Stimulated activated CD8-positive, alpha-beta memory T cell treated with anti-CD3 and anti-CD28 coated beads, Interleukin-7, amount 100 ng/mL, for 4 hours (primary cell): ENCODE measurements at regions not wholly inside any gene's neighbourhood (a gene's known extent, or its start where the extent isn't known, plus 50 kb on each side); places are given as distances from the start of the nearest gene placed in this dataset.

ENCODE experiments used
- DNase-seq, 2 donors: peaks; one replicate each; pipeline ENCODE4 v3.0.0-alpha.2; 2020; ENCODE audit warnings: low read depth in 2 of 2

- DNase-seq = no peak
These were observed 83.3 kb upstream of the ANO1 start for GRCh38 chr11:69994810-69995209.

GRCh38 chr11:69995697-69996096 is 82.4 kb upstream of the ANO1 start:
- DNase-seq = no peak

- DNase-seq = no peak
These were observed 81.7 kb upstream of the ANO1 start for GRCh38 chr11:69996451-69996850.

- no peak for DNase-seq
These were observed 80.8 kb upstream of the ANO1 start for GRCh38 chr11:69997352-69997751.

DNA sequence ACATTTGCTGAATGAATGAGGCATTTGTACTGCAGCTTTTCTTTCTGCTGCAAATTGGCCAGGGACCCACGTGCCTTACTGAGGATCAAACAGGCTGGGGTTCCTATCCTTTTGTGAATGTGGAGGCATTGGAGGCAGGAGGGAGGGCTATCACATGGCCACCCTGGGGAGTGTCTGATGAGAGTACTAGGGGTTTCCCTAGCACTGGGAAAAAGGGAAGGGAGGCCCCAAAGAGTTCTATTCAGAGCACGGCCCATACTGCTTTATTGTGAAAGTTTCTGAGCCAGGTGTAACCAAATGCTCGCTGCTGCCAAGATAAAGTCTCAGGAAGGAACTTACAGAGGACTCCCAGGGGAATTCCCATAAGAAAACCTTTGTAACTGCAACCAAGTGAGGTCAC is 78.4 kb upstream of the ANO1 start:
- no peak for DNase-seq

GRCh38 chr11:70000228-70000627 is 77.9 kb upstream of the ANO1 start:
- DNase-seq = no peak

GRCh38 chr11:70001246-70001645 is 76.9 kb upstream of the ANO1 start:
- no peak for DNase-seq

DNA sequence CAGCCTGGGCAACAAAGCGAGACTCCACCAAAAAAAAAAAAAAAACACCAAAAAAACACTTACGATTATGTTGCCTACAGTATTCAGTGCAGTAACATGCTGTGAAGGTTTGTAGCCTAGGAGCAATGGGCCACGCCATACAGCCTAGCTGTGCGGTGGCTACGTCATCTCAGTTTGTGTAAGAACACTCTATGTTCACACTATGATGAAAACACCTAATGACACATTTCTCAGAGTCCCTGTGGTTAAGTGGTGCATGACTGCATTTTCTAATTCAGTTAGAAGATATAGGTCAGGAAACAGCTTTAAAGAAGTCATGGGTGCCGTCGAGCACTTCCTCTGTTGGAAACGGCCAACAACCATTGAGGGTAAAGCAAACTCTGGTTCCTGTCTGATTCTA is 75.7 kb upstream of the ANO1 start:
- no peak for DNase-seq

- DNase-seq = no peak
These were observed 72.9 kb upstream of the ANO1 start for GRCh38 chr11:70005107-70005818.

- DNase-seq = no peak
These were observed 70.3 kb upstream of the ANO1 start for GRCh38 chr11:70007796-70008195.

DNA sequence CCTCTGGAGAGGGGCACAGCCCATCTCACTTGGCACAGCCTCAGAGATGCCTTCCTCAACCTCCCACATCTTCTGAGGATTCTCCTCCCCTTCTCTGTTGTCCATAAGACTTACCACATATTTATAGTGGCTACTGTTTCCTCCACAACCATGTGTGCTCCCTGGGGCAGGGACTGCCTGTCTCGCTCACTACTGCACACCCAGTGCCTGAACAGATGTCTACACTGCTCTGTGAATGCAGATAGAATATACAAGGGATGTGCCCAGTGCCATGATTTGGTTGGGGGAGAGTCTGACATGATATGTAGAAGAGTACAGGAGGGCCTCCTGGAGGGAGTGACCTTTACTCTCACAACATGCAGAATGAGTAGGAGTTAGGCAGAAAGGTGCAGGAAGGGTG is 67.3 kb upstream of the ANO1 start:
- DNase-seq = no peak

DNA sequence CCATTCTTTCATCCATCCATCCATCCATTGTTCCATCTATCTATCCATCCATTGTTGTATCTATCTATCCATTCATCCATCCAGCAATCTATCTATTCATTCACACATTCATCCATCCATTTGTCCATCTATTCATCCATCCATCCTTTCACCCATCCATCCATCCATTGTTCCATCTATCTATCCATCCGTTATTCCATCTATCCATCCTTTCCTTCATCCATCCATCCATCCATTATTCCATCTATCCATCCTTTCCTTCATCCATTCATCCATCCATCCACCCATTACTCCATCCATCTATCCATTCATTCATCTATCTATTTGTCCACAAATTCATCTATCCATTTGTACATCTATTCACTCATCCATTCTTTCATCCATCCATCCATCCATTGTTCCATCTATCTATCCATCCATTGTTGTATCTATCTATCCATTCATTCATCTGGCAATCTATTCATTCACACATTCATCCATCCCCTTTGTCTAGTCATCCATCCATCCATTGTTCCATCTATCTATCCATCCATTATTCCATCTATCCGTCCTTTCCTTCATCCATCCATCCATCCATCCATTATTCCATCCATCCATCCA is 65.9 kb upstream of the ANO1 start:
- DNase-seq = no peak

DNA sequence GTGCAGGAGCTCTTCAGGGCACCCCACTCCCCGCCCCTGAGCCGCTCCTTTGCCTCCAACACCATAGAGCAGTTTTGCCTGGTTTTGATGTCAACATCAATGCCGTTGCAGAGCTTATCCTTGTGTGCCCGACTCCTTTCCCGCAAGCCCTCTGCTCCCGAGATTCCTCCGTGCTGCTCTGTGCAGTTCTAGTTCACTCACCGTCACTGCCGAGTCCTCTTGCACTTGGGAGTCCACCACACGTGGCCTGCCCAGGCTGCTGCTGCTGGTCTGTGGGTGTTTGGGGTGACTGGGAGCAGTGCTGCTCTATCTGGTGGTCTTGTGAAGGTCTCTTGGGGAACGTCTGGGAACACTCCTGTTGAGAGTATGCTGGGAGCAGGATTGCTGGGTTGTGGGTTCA is 63.8 kb upstream of the ANO1 start:
- no peak for DNase-seq

DNA sequence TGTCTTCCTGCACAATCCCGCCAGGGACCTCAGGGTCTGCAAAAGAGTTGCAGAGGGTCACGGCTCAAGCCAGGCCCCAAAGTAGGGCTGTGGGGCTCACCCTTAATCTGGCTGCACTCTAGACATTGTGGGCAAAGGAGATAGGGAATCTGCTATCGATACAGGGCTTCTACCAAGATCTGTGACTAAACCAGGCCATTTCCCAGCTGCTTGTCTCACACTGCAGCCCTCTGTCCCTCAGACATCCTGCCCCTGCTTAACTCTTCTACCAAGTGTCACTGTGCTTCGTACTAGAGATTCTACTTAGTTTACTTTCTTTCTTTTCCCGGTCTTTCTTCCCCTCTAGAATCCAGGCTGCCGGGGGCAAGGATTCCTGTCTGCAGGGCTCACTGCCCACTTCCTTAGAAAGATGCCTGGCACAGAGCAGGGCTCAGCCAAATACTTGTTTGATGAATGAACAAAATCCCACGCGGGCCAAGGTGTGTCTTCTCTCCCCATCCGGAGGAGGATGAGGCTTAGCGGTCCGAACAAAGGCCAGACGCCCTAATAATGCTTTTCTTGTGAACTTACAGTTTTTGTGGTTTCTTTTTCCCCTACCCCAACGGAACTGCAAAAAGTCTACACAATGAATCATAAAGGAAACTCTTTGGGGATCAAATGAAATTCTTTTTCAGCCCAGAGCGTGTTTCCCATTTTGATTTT is 61.3 kb upstream of the ANO1 start:
- no peak for DNase-seq

- no peak for DNase-seq
These were observed 59.3 kb upstream of the ANO1 start for GRCh38 chr11:70018816-70019215.

DNA sequence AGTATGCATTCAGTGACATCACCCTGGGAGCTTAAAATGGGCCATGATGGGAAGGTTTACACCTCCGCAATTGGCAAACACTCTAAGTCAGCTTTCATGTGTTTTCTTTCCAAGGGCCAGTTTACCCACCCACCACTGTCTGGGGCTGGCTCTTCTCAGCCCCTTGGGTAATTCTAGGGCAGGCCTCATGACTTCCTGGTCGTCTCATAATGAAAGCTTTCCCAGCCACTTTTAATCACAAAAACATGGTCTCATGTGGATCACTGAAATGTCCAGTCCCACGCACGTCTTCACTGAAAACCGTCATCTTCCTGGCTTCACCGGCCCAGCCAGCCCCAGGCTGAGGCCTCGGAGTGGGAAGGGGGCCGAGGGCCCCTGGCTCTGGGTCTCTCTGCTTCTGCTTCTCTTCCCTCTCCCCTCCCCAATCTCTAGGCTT is 58.5 kb upstream of the ANO1 start:
- no peak for DNase-seq

GRCh38 chr11:70020336-70021214 is 57.5 kb upstream of the ANO1 start:
- no peak for DNase-seq

DNA sequence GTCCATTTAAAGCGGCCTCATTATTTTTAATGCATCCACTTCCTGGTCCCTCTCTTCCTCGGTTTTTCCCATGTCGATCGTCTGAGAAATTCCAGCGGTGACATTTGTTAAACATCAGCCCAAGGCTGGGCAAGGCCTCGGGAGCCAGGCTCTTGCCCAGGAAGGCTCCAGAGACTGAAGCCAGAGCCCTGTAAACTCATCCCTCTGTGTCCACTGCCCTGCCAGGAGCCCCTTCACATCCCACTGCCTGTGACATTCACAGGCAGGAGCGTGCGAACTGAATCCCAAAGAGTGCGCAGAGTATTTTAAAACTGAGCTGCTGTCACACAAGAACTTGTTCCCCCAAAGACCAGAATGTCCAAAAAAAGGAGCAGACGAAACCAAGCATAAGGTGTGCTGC is 56.5 kb upstream of the ANO1 start:
- no peak for DNase-seq

- no peak for DNase-seq
These were observed 53.9 kb upstream of the ANO1 start for GRCh38 chr11:70024036-70024772.

DNA sequence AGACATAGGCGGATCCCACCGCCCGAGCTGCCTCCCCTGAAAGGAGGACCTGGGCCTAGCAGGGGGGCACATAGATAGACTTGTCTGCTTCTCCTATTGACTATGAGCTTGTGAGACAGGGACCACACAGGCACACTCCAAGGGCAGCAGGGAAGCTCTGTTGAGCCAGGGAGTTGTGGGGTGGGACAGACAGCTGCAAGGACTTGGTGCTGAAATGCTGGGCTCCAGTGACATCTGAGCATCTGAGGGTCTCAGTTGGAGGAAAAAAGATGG is 53.4 kb upstream of the ANO1 start:
- no peak for DNase-seq

DNA sequence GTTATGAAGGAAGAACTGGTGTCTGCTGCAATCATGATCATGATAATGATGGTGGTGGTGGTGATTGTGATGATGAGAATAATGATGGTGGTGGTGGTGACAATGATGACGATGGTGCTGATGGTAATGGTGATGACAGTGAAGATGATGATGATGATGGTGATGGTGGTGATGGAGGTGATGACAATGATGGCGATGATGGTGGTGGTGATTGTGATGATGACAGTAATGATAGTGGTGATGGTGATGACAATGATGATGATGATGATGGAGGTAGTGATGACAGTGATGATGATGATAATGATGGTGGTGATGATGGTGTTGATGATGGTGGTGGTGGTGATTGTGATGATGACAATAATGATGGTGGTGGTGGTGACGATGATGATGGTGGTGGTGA is 52.8 kb upstream of the ANO1 start:
- DNase-seq = no peak

DNA sequence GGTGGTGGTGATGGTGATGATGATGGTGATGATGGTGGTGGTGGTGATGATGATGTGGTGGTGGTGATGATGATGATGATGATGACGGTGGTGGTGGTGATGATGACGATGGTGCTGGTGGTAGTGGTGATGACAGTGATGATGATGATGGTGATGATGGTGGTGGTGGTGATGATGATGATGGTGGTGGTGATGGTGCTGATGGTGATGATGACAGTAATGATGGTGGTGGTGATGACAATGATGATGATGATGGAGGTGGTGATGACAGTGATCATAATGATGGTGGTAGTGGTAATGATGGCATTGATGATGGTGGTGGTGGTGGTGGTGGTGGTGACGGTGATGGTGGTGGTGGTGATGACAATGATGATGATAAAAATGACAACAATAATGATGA is 52.1 kb upstream of the ANO1 start:
- no peak for DNase-seq
